DMS 273 (cell line): ENCODE measurements at regions not wholly inside any gene's neighbourhood (a gene's known extent, or its start where the extent isn't known, plus 50 kb on each side); places are given as distances from the start of the nearest gene placed in this dataset.
"Not testable (repeated sequence)": the region's sequence is repeated elsewhere in the genome, so short reads cannot be mapped to it uniquely, and the experiment has no call there.

Experiments used
- DNase-seq: peaks from one replicate; lab custom pipeline; 2025; ENCODE audit not compliant: unreplicated experiment; lab: John Stamatoyannopoulos, UW

- DNase-seq: no peak
Measured at GRCh38 chr3:88403319-88403718, 253.6 kb downstream of the C3orf38 start.

- DNase-seq: no peak
Measured at GRCh38 chr3:88408097-88408496, 258.3 kb downstream of the C3orf38 start.

GRCh38 chr3:88408935-88409334, 259.2 kb downstream of the C3orf38 start:
- no peak for DNase-seq

GRCh38 chr3:88410259-88410658, 260.5 kb downstream of the C3orf38 start:
- DNase-seq: no peak

- DNase-seq: no peak
Measured at GRCh38 chr3:88412346-88412745, 262.6 kb downstream of the C3orf38 start.

GRCh38 chr3:88416436-88416835, 266.7 kb downstream of the C3orf38 start:
- no peak for DNase-seq

- DNase-seq: no peak
Measured at GRCh38 chr3:88418219-88418618, 268.5 kb downstream of the C3orf38 start.

- DNase-seq: peak; percentile 66
Measured at GRCh38 chr3:88433568-88433967, 283.8 kb downstream of the C3orf38 start.

GRCh38 chr3:88434001-88434400, 284.2 kb downstream of the C3orf38 start:
- no peak for DNase-seq

- DNase-seq: no peak
Measured at GRCh38 chr3:88440701-88441100, 290.9 kb downstream of the C3orf38 start.

GRCh38 chr3:88443066-88443465, 293.3 kb downstream of the C3orf38 start:
- no peak for DNase-seq

- no peak for DNase-seq
Measured at GRCh38 chr3:88444251-88444650, 294.5 kb downstream of the C3orf38 start.

- DNase-seq: no peak
Measured at GRCh38 chr3:88452228-88452627, 302.5 kb downstream of the C3orf38 start.

- no peak for DNase-seq
Measured at GRCh38 chr3:88460369-88460768, 310.6 kb downstream of the C3orf38 start.

GRCh38 chr3:88462230-88462629, 312.5 kb downstream of the C3orf38 start:
- DNase-seq: no peak

GRCh38 chr3:88467191-88467590, 317.4 kb downstream of the C3orf38 start:
- DNase-seq: no peak

- DNase-seq: no peak
Measured at GRCh38 chr3:88469216-88469615, 319.5 kb downstream of the C3orf38 start.

GRCh38 chr3:88478460-88478859, 328.7 kb downstream of the C3orf38 start:
- DNase-seq: no peak

- no peak for DNase-seq
Measured at GRCh38 chr3:88480822-88481221, 331.1 kb downstream of the C3orf38 start.

GRCh38 chr3:88485001-88485400, 335.2 kb downstream of the C3orf38 start:
- DNase-seq: no peak

GRCh38 chr3:88508818-88509217, 359.1 kb downstream of the C3orf38 start:
- DNase-seq: not testable (repeated sequence)

GRCh38 chr3:88509582-88509981, 359.8 kb downstream of the C3orf38 start:
- no peak for DNase-seq

GRCh38 chr3:88528494-88528893, 378.7 kb downstream of the C3orf38 start:
- DNase-seq: no peak

GRCh38 chr3:88534534-88534933, 384.8 kb downstream of the C3orf38 start:
- no peak for DNase-seq
